CD8-positive, alpha-beta memory T cell (primary cell): ENCODE measurements at regions not wholly inside any gene's neighbourhood (a gene's known extent, or its start where the extent isn't known, plus 50 kb on each side); places are given as distances from the start of the nearest gene placed in this dataset.

ENCODE experiments used
- CTCF ChIA-PET: fragments of 350-600 bp; sonication (Branson Sonifier 250); formaldehyde crosslinking; loops from one replicate; lab custom pipeline; 2021; ENCODE audit warnings: antibody characterized with exemption; lab: Charles Lee
- POLR2A ChIA-PET: fragments of 350-600 bp; sonication (Branson Sonifier 250); formaldehyde crosslinking; loops from one replicate; lab custom pipeline; 2021; ENCODE audit warnings: antibody characterized with exemption; lab: Charles Lee
- DNase-seq, 5 donors: peaks; one replicate each; pipeline versions ENCODE4 v3.0.0 to v3.0.0-alpha.2; 2020 to 2022; ENCODE audit warnings: mixed read lengths in 1 of 5
- H3K27ac ChIP-seq: one replicate; pipeline ENCODE4 v1.7.0; 2013; ENCODE audit warnings: low read depth, mild to moderate bottlenecking, low read length, moderate library complexity
- H3K27me3 ChIP-seq: 2 replicates; pipeline ENCODE4 v1.7.0; 2013; ENCODE audit warnings: low read length, mild to moderate bottlenecking; ENCODE audit not compliant: insufficient read depth, poor library complexity, severe bottlenecking
- H3K36me3 ChIP-seq: 2 replicates; pipeline ENCODE4 v1.7.0; 2013; ENCODE audit warnings: mild to moderate bottlenecking, low read length, moderate library complexity; ENCODE audit not compliant: insufficient read depth
- H3K4me1 ChIP-seq: 2 replicates; pipeline ENCODE4 v1.7.0; 2013; ENCODE audit warnings: mild to moderate bottlenecking, low read length, moderate library complexity; ENCODE audit not compliant: insufficient read depth
- H3K4me3 ChIP-seq: 2 replicates; pipeline ENCODE4 v1.7.0; 2013; ENCODE audit warnings: mild to moderate bottlenecking, low read length
- H3K9me3 ChIP-seq: 2 replicates; pipeline ENCODE4 v1.7.0; 2013; ENCODE audit warnings: mild to moderate bottlenecking, low read length
- H3K27ac Mint-ChIP-seq, 8 donors: one replicate each; pipeline ENCODE4 v1.8.0; 2020 to 2021; ENCODE audit warnings: mixed read lengths in 8 of 8, mild to moderate bottlenecking in 6 of 8, inconsistent platforms in 3 of 8, moderate library complexity in 3 of 8
- H3K27me3 Mint-ChIP-seq, 2 donors: one replicate each; pipeline ENCODE4 v1.8.0; 2020 to 2021; ENCODE audit warnings: mixed read lengths in 2 of 2, mild to moderate bottlenecking in 1 of 2, moderate library complexity in 1 of 2
- H3K36me3 Mint-ChIP-seq, 3 donors: one replicate each; pipeline ENCODE4 v1.8.0; 2020 to 2021; ENCODE audit warnings: mixed read lengths in 3 of 3, inconsistent platforms in 1 of 3, mild to moderate bottlenecking in 1 of 3
- H3K4me1 Mint-ChIP-seq, 3 donors: one replicate each; pipeline ENCODE4 v1.8.0; 2020 to 2021; ENCODE audit warnings: mixed read lengths in 3 of 3, inconsistent platforms in 1 of 3, mild to moderate bottlenecking in 1 of 3
- H3K4me3 Mint-ChIP-seq, 7 donors: one replicate each; pipeline ENCODE4 v1.8.0; 2020 to 2021; ENCODE audit warnings: mixed read lengths in 7 of 7, mild to moderate bottlenecking in 6 of 7, moderate library complexity in 4 of 7, inconsistent platforms in 2 of 7
- H3K9me3 Mint-ChIP-seq, 5 donors: one replicate each; pipeline ENCODE4 v1.8.0; 2020 to 2022; ENCODE audit warnings: mixed read lengths in 5 of 5, mild to moderate bottlenecking in 3 of 5, moderate library complexity in 2 of 5, inconsistent platforms in 1 of 5

DNA sequence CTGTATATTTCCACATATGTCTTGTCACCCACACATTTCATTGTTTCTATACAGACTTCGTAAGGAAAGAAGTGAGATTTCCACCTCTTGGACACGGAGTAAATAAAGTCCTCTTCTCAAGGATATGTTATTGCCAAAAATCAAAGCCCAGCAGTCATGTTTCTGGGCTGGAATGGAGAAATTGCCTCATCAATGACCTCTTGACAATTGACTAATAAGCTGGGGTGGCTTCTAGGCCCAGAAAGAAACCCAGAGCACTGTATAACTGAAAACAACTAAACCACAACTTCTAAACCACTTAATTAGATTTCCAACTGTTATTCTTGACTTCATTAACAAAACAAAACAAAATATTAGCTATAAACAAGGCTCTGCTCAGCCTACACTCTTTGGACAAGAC is 56.4 kb upstream of the SLC24A5 start:
- H3K27me3 Mint-ChIP-seq = peaks cover 2 to 9% of the 10 kb centered on the region in 2 donors
- ChIA-PET POLR2A (no interaction called here), CTCF (no interaction called here)
- no peak overlapping the region for H3K27ac Mint-ChIP-seq
- no peaks in the 10 kb centered on the region for H3K4me1 Mint-ChIP-seq
- H3K27ac ChIP-seq = no peak overlapping the region
- no peak overlapping the region for H3K4me3 ChIP-seq
- H3K4me3 Mint-ChIP-seq = no peak overlapping the region
- no peaks in the 10 kb centered on the region for H3K36me3 Mint-ChIP-seq
- H3K4me1 ChIP-seq = no peaks in the 10 kb centered on the region
- H3K9me3 ChIP-seq = no peaks in the 10 kb centered on the region
- H3K27me3 ChIP-seq = no peaks in the 10 kb centered on the region
- no peak for DNase-seq
- no peaks in the 10 kb centered on the region for H3K9me3 Mint-ChIP-seq
- H3K36me3 ChIP-seq = no peaks in the 10 kb centered on the region

DNA sequence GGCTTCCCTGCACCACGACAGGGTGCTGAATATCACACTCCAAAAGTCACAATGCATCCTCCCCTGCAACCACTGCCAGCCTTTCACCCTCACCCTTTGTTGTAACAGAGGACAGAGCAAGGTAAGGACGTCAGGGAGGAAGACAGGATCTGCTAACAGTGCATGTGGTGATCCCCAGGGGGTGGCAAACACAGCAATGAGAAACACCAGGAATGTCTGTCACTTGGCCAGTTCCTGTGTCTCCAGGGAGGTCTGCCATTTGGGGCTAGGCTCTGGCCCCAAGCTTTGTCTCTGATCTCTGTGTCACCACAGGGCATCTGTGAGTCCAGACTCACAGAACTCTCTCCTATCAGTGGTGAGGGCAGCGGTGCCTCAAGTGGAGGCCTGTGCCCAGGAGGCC is 54.3 kb upstream of the SLC24A5 start:
- peaks cover 0 to 9% of the 10 kb centered on the region in 2 donors for H3K27me3 Mint-ChIP-seq
- no peak overlapping the region for H3K4me3 Mint-ChIP-seq
- no peak overlapping the region for H3K27ac ChIP-seq
- CTCF ChIA-PET = no interaction called here
- no peaks in the 10 kb centered on the region for H3K4me1 ChIP-seq
- H3K4me1 Mint-ChIP-seq = no peaks in the 10 kb centered on the region
- H3K9me3 ChIP-seq = no peaks in the 10 kb centered on the region
- no peaks in the 10 kb centered on the region for H3K36me3 Mint-ChIP-seq
- no peak for DNase-seq
- H3K27me3 ChIP-seq = no peaks in the 10 kb centered on the region
- H3K4me3 ChIP-seq = no peak overlapping the region
- POLR2A ChIA-PET = no interaction called here
- H3K36me3 ChIP-seq = no peaks in the 10 kb centered on the region
- no peak overlapping the region for H3K27ac Mint-ChIP-seq
- no peaks in the 10 kb centered on the region for H3K9me3 Mint-ChIP-seq
